Right ventricle myocardium inferior (tissue), 1 donor: ENCODE measurements at regions not wholly inside any gene's neighbourhood (a gene's known extent, or its start where the extent isn't known, plus 50 kb on each side); places are given as distances from the start of the nearest gene placed in this dataset.

Source experiments
- ATAC-seq: fragments of 200-7000 bp; cut with Tn5 transposase; one replicate; pipeline ENCODE4 v1.9.1; 2020; ENCODE audit warnings: mild to moderate bottlenecking, moderate library complexity
- DNase-seq: peaks from one replicate; pipeline ENCODE4 v3.0.0; 2021; ENCODE audit errors: missing footprints
- intact Hi-C: fragments of 100-400 bp; cut with DNase I; formaldehyde crosslinking; loops from one replicate; pipeline ENCODE4 v1.11.0; 2022
- donor health status: DM: no; HTN: yes; CAD: no; lungs with severe emphysema.

DNA sequence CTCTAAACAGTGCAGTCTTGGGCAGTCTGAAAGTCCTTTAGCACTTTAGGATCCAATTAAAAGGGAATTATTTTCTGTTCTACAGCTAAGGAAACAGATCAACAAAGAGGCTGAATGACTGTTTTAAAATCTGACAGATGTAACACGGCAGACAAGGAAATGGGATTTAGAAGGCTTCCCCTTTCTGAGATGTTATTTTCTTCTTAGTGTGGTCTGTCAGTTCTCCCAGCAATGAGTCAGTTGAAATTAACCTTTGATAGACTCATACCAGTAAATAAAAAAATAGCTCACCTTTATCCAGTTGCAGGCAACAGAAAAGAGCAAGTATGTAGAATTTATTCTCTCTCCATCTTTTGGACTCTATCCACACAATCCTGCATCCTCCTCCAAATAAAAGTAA is 98.1 kb downstream of the NEDD1 start:
- DNase-seq (no peak), ATAC-seq (no peak)
- intact Hi-C loops = no loop called here

DNA sequence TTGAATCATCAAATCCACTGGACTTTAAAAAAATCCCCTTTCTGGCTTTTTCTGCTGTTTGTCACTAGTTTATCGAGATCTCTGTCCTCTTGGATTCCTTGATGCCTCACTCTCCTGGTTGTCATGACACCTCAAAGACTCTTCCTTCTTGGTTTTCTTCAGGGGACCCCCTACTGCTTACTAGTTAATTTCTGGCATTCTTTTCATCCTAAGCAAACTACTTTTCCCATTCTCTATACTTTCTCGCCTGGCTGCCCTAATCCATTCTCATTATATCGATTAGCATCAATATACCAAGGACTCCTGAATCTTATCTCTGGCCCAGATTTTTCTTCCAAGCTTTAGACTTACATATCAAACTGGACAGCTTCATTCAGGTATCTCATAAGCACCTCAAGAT is 98.6 kb downstream of the NEDD1 start:
- ATAC-seq (no peak), DNase-seq (no peak)
- intact Hi-C loops = no loop called here

DNA sequence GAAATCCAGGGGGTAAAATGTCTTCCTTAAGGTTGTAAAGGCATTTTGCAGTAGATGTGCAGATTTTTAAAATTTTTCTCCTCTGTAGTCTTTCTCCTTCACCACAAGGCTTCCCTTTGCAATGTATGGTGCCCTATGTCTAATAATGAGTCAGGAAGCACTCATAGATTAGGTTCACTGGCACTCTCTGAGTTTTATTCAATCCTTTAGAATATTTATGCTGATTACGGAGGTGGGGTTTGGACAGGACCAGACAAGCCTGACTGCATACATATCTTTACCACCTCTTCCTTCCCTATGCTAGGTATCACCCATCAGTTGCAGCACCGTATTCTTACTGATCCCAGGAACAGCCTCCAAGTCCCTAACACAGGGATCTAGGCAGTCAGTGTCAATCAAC is 99.5 kb downstream of the NEDD1 start:
- intact Hi-C loops = no loop called here
- ATAC-seq (no peak), DNase-seq (no peak)

DNA sequence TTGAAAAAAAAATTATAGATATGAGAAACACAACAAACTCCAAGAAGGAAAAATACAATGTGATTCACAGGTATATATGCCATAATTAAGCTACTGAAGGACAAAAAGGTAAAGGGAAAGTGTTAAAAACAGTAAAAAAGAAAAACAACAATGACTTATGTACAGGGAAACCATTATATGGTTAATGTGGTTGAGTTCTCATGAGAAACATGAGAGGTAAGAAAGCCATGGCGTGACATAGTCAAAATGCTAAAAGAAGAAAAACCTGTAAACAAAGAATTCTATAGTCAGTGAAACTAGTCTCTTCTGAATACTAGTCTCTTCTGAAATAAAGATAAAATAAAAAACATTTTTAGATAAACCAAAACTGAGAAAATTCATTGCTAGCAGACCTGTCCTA is 109.1 kb downstream of the NEDD1 start:
- intact Hi-C loops = no loop called here
- DNase-seq = no peak
- no peak for ATAC-seq

DNA sequence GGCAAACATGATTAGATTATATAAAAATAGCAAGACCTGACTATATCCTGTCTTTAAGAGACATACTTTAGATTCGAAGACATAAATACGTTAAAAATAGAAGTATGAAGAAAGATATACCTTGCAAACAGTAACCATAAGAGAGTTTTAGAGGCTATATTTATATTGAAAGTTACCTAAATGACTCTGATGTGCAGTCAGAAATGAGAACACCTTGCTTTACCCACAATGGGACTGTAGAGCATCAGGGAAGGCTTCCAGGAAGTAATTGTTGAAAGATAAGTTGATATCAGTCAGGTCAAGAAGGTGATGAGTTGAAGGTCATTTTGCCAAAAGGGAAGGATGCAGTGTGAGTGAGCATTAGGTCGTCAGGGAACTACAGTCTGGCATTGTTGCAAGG is 110.2 kb downstream of the NEDD1 start:
- intact Hi-C loops = no loop called here
- DNase-seq (no peak), ATAC-seq (no peak)

DNA sequence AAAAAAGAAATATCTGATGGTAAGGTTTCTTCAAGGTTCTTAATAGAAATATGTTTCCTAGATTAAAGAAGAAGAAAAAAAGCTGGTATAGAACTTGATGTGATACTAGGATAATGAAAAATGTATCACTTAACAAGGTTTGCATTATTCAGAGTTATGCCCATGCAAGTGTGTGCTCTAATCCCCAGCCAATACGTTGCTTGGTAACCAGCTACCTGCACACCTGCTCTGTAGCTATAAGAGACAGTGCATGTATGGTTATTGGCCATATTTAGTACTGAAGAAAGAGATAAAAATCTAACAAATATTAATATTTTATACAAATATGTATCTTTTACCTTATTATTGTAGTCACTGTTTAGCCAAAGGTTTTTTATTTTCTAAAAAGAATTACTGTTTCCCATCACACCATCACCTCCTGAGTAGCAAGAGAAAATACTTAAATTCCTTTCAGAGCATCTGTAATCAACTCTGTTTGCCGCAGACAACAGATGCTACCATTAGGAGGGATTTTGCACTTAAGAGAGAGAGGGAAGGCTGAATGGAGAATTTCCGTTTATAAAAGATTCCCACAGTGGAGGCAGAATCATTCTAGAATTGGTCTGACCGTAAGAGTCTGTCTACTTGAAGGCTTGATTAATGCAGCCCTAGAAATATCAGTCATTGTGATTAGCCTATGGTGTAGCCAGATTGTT is 115.6 kb downstream of the NEDD1 start:
- no peak for DNase-seq
- intact Hi-C loops = no loop called here
- no peak for ATAC-seq

DNA sequence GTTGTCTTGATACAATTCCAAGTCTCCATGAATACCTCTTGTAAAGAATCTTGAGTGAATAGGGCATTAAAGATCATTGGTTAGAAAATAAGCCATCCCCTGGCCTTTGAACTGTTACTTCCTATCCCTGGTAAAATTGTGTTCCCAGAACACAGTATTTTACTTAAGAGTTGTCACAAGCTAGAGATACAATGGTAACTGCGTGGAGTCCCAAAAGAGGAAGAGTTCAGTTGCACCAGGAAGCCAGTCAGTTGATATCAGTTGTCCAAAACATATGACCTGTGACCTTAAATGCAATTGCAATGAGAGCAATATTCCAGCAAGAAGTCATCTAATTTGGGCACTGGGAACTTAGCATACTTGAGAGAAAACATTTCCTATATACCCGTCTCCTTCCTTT is 117.3 kb downstream of the NEDD1 start:
- ATAC-seq (no peak), DNase-seq (no peak)
- intact Hi-C loops = no loop called here

DNA sequence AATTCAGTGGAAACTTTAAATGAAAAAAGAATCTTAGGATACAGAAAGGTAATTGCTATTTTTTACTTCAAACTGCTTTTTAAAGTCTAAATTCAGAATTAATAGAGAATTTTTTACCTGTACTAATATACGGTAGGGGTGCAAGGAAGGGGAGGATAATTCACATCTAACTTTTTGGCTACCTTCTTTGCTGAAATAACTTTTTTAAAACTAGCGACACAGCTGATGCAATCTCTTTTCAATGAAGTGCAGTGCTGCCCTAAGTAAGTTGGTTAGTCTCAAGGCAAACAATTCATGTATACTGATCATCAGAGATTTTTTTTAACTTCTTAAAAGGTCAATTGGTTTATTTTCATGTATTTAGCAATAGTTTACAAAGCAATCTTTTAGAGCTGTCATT is 119.8 kb downstream of the NEDD1 start:
- no peak for ATAC-seq
- intact Hi-C loops = no loop called here

DNA sequence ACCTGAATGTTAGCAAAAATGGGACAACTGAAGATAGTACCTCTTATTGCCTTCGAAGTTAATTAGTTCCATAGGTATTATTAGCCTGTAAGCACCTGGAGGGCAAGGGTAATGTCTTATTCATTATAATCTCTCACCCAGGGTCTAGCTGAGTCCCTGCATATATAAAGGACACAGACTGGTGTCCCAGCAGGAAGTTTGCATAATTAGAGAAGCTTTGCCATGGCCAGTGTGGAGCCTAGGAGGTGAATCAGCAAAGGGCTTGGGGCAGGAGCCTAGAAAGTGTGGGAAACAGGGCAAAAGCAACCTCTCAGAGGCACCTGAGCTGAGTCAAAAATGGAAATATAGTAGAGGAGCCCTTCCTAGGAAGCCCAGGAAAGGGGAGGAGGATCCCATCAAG is 120.4 kb downstream of the NEDD1 start:
- intact Hi-C loops = no loop called here
- ATAC-seq (no peak), DNase-seq (no peak)

More for the DNA sequence above, 119.8 kb downstream of the NEDD1 start:
- no peak for DNase-seq

DNA sequence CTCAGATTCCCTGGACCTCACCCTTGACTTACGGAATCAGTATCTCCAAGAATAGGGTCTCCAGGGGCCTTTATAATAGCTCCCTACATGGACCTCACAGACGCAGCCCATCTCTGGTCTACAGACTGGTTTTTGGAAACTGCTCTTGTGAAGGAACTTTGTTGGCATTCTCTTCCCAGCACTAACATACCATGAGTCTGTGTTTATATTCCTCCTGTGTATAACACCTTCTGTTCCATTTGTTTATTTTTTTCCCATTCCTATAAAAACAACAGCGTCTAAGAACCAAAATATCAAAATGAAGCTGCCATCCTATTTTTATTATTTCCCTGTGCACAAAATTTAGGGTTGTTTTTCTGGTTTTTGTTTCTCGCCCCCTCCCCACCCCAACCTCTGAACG is 131.1 kb downstream of the NEDD1 start:
- no peak for DNase-seq
- ATAC-seq = no peak
- intact Hi-C loops = no loop called here

DNA sequence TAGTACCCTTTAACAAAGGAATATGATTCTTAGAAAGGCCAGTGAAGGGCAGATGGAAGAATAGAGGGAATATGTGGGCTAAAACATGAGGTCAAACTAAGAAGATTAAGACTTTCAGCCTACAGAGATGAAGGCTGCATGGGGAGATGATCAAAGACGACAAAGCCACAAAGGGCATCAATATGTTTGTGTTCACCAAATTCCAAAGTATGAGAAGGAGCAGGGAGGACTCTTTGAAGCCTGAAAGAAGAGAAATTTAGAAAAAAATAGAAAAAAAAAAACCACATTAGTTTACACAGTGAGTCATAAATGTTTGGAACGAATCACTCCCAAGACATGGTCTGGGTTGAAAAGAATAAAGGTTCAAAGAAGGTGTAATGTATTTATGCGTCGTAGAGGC is 131.8 kb downstream of the NEDD1 start:
- intact Hi-C loops = no loop called here
- ATAC-seq (no peak), DNase-seq (no peak)

DNA sequence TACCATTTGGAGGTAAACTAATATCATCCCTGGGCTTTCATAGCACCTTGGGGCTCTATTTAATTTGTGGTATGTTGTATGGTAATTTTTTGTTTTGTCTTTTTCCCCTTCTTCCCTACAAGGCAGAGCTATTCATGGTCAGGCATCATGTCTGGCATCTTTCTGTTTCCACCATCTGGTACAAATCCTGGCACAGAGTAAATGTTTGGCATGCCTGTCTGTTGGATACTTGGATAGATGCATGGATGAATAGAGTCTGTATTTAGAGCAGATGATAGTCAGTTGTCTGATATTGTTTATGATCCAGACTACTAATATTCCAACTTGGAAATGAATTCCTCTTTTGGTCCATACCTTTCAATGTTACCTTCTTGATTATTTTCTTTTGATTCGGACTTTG is 139.8 kb downstream of the NEDD1 start:
- ATAC-seq (no peak), DNase-seq (no peak)
- intact Hi-C loops = no loop called here

DNA sequence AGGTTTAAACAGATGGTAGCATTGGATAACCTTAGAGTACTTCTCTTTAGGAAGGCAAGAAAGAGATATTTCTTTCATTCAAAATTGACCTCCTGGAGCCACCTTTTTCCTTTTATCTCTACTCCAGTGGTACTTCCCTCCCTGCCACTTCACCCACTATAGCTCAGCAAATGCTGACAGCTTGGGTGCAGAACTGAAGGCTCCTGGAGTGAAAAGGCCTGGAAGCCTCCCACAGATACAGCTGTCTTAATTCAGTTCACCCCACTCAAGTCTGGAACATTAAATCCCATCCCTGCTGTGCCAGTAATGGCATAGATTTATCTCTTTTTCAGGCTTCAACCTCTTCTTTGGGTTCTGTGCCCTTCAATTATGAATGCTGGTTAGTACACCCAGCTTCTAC is 140.3 kb downstream of the NEDD1 start:
- DNase-seq (no peak), ATAC-seq (no peak)
- intact Hi-C loops = no loop called here

DNA sequence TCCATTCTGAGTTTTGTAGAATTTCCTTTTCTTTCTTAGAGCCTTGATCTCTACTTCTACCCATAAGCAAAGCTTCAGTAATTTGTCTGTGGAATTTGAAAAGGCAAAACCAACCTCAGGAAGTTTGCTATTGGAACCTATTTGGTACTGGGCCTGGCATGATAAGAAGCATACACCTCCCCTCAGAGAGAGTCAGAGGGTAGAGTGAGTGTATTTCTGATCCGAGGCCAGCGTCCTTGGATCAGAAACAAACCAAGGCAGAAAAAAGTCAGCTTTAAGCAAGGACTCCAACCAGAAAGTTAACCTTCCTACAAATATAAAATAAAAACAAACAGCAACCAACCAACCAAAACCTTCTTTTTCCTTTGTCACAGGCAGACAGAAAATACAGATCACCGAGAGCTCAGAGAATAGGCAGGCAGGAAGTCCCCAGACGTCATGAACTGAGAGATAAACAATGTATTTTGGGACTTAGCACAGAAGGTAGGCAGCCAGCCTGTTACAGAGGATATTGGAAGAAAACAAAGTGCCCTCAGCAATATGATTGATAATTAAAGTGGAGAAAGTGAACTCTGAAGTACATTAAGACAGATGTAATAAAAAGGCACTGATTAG is 141.5 kb downstream of the NEDD1 start:
- DNase-seq (no peak), ATAC-seq (no peak)
- intact Hi-C loops = no loop called here

DNA sequence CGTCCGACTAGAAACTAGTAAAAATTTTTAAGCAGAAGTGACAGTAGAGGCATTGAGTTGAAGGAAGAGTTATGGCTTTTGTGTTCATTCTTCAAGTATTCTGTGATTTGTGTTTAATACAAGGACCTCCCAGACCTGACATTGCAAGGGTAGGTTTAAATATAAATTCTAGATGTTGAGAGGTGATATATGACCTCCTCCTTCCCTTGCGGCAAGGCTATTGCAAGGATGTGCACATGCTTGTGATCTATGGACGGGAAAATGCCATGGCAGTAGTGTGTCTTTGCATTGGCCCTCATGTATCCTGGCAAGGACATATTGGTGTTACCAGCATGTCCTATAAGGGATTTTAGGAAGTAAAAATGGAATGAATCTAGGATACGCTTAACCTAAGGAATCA is 143.5 kb downstream of the NEDD1 start:
- no peak for DNase-seq
- intact Hi-C loops = no loop called here
- ATAC-seq = no peak

DNA sequence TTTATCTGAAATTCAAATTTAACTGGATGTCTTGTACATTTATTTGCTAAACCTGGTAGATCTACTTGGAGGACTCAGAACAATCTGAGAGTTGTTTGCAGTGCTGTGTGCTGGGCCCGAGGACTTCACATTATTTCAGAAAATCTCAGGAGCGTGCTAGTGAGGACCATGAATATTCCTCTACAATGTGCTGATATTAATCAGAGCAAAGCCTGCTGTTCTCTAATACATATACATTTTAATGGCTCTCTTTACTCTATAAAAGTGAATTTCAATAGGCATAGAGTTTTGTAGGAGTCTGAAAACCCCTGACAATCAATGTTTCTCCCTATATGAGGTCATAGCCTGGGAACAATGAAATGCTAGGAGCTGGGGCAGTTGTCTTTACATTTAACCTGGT is 144.3 kb downstream of the NEDD1 start:
- DNase-seq (no peak), ATAC-seq (no peak)
- intact Hi-C loops = no loop called here

DNA sequence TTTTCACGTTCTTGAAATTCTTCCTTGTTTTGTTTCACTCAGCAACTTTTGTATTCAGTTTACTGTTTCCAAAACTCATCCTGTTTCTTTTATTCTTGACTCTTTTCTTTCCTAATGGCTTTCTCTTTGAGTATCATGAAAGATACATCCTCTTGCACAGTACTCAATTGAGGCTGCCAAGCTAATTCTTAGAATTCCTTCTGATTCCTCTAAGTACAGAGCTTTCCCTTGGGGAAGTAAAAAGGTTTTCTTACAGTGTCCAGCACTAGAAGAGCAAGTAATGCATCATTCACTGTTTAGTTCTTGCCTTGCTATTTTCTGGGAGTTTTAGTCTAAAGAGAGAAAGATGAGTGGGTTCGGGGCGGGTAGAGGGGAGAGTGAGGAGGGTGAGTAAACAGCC is 154.1 kb downstream of the NEDD1 start:
- DNase-seq = no peak
- no peak for ATAC-seq
- intact Hi-C loops = no loop called here

DNA sequence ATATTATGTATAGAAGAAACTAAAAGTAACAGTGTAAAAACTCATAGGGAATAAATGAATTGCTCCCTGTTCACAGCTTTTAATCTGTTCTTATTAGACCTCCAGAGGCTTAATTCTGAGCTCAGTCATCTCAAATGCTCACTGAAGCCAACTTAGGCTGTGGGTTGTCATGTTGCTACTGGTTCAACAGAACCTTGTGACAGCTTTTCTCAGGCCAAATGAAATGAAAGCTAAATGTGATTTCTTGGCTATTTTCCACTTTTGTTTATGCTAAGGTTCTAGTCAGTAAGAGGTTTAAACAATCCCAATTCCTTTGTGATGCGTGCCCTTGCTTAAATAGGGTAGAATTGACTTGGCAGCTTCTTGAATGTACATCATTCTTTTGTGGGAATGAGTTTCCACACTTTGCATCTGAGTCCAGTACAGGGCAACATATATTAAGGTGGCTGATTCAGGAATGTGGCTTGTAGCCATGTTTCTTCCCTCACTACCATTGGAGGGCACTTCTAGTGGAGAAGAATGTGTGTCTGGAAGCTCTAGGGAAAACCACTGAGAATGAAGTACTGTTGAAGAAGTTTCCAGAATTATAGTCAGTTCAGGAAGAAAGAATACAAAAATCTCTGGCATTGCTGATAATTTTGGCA is 156.4 kb downstream of the NEDD1 start:
- DNase-seq = no peak
- no peak for ATAC-seq
- intact Hi-C loops = no loop called here

DNA sequence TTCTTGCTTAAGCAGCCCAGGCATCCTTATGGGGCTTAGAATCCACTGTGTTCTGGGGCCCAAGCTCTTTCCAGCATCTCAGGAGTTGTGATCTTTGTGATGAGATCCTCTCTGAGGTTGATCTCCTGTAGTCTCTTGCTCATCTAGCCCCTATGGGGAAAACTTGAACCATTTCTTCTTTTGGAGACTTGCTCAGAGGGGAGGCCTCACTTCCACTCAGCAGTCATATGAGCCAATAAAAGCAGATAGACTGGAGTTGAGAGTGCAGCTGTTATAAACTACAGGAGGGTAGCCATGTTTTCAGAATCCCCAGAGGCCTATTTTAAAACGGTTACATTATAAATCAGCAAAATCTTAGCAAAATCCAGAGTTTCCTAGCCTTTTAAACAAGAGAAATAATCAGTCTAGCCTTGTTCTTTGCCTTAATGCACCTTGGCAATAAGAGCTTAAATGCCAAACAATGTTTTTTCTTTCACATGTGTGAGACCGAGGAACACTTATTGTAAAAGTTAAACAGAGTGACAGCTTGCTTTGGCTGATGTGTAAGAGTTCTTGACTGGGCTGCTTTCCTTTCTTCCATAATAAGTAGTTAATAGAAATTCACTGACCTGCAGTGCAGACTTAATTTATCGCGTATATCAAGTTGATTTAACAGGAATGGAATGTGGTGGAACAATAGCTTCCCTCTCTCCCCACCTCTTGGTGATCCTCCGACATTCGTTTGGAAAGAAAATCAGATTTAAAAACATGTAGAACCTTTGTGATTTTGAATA is 168.3 kb downstream of the NEDD1 start:
- ATAC-seq (no peak), DNase-seq (no peak)
- intact Hi-C loops = no loop called here
